Gastroesophageal sphincter (tissue), 4 donors: ENCODE measurements at regions not wholly inside any gene's neighbourhood (a gene's known extent, or its start where the extent isn't known, plus 50 kb on each side); places are given as distances from the start of the nearest gene placed in this dataset.

Source experiments
- small RNA-seq, 4 donors: library from RNA; depleted of rRNA; stranded (forward); fragments of <200 nt; gene quantifications; one replicate each; pipeline ENCODE3, GENCODE V24; 2016

Small RNA genes in the stretch of these regions (small RNA-seq; reads per million reads assigned to genes)
- gene MIR920 (0 reads per million in 4 donors), gene RN7SL38P (0 to 0.38 (median 0.04) reads per million in 4 donors)
